Gastrocnemius medialis (tissue), 4 donors: ENCODE measurements at regions not wholly inside any gene's neighbourhood (a gene's known extent, or its start where the extent isn't known, plus 50 kb on each side); places are given as distances from the start of the nearest gene placed in this dataset.

Experiments
- ATAC-seq, 2 donors: fragments of 150-250 bp; one replicate each; pipeline ENCODE4 v1.9.1; 2016
- DNase-seq, 2 donors: peaks; one replicate each; pipeline ENCODE4 v3.0.0-alpha.2; 2019
- H3K27ac ChIP-seq, 4 donors: fragments of 200-600 bp; sonication (generic); 1 replicate in 1 of 4; 2 replicates in 3 of 4; pipeline ENCODE4 v1.5.1; 2016 to 2018; ENCODE audit warnings: mild to moderate bottlenecking in 2 of 4, moderate library complexity in 1 of 4
- H3K27me3 ChIP-seq, 3 donors: fragments of 200-600 bp; sonication (generic) in 2 of 3; 1 replicate in 1 of 3; 2 replicates in 2 of 3; pipeline versions ENCODE4 v1.5.1 to v1.6.0; 2016 to 2019; ENCODE audit warnings: mild to moderate bottlenecking in 1 of 3, moderate library complexity in 1 of 3
- H3K36me3 ChIP-seq, 2 donors: fragments of 200-600 bp; sonication (generic) in 1 of 2; one replicate each; pipeline ENCODE4 v1.5.1; 2017 to 2018
- H3K4me1 ChIP-seq, 2 donors: fragments of 200-600 bp; sonication (generic) in 1 of 2; one replicate each; pipeline ENCODE4 v1.5.1; 2016 to 2017; ENCODE audit warnings: mild to moderate bottlenecking in 2 of 2
- H3K4me3 ChIP-seq, 4 donors: fragments of 200-600 bp; sonication (generic) in 3 of 4; 1 replicate in 1 of 4; 2 replicates in 3 of 4; pipeline ENCODE4 v1.5.1; 2016 to 2019; ENCODE audit warnings: mild to moderate bottlenecking in 2 of 4
- H3K9me3 ChIP-seq, 3 donors: fragments of 200-600 bp; sonication (generic) in 2 of 3; 1 replicate in 1 of 3; 2 replicates in 2 of 3; pipeline ENCODE4 v1.5.1; 2016 to 2019
- CTCF ChIP-seq, 5 experiments: fragments of 450-650 bp in 3 of 5; fragments of 200-600 bp in 2 of 5; sonication (generic) in 2 of 5; IDR thresholded peaks in 4 of 5; conservative IDR thresholded peaks in 1 of 5; 1 replicate in 4 of 5; 2 replicates in 1 of 5; pipeline ENCODE4 v1.5.1; 2016 to 2019; ENCODE audit warnings: antibody characterized with exemption in 5 of 5, mild to moderate bottlenecking in 3 of 5, moderate library complexity in 3 of 5
- POLR2A ChIP-seq, 2 donors: fragments of 450-650 bp; IDR thresholded peaks; one replicate each; pipeline ENCODE4 v1.6.1; 2017; ENCODE audit warnings: antibody characterized with exemption in 2 of 2, mild to moderate bottlenecking in 2 of 2, moderate library complexity in 2 of 2
- in situ Hi-C, 4 donors: fragments of 200-750 bp; cut with MboI; loops; one replicate each; pipeline versions ENCODE4 v1.15.0 to v1.8.0; 2017; ENCODE audit warnings: low sequenced_read_pairs in 4 of 4
- intact Hi-C: fragments of 100-400 bp; cut with DNase I; formaldehyde crosslinking; loops from one replicate; pipeline ENCODE4 v1.15.1; 2023; ENCODE audit warnings: low total_unique reads

- intact Hi-C loops (no loop called here), in situ Hi-C loops (no loop called here)
- H3K4me1 ChIP-seq, result no peaks in the 10 kb centered on the region
- H3K9me3 ChIP-seq, result no peaks in the 10 kb centered on the region
- no peak overlapping the region for H3K27ac ChIP-seq
- TF ChIP-seq POLR2A (IDR thresholded peaks at IDR 0.05) (no peak), CTCF (IDR thresholded peaks at IDR 0.05 in 4 of 5, conservative IDR thresholded peaks at IDR 0.05 in 1 of 5) (no peak)
- DNase-seq, result no peak
- H3K4me3 ChIP-seq, result no peak overlapping the region
- H3K27me3 ChIP-seq, result no peaks in the 10 kb centered on the region
- no peak for ATAC-seq
- H3K36me3 ChIP-seq, result no peaks in the 10 kb centered on the region
These were observed 333.9 kb upstream of the ERCC4 start for GRCh38 chr16:13586051-13586450.

GRCh38 chr16:13587181-13587580, 332.8 kb upstream of the ERCC4 start:
- H3K36me3 ChIP-seq, result no peaks in the 10 kb centered on the region
- no peaks in the 10 kb centered on the region for H3K27me3 ChIP-seq
- no peak overlapping the region for H3K27ac ChIP-seq
- ATAC-seq (no peak), DNase-seq (no peak)
- intact Hi-C loops (no loop called here), in situ Hi-C loops (no loop called here)
- H3K4me1 ChIP-seq, result no peaks in the 10 kb centered on the region
- H3K9me3 ChIP-seq, result no peaks in the 10 kb centered on the region
- no peak for TF ChIP-seq POLR2A (IDR thresholded peaks at IDR 0.05)
- TF ChIP-seq CTCF (IDR thresholded peaks at IDR 0.05 in 4 of 5, conservative IDR thresholded peaks at IDR 0.05 in 1 of 5), result no peak
- H3K4me3 ChIP-seq, result no peak overlapping the region

GRCh38 chr16:13594823-13595222, 325.1 kb upstream of the ERCC4 start:
- intact Hi-C loops (no loop called here), in situ Hi-C loops (no loop called here)
- Histone ChIP-seq H3K36me3 (no peaks in the 10 kb centered on the region), H3K4me3 (no peak overlapping the region), H3K27me3 (no peaks in the 10 kb centered on the region), H3K27ac (no peak overlapping the region), H3K4me1 (no peaks in the 10 kb centered on the region), H3K9me3 (no peaks in the 10 kb centered on the region)
- DNase-seq (no peak), ATAC-seq (no peak)
- no peak for TF ChIP-seq CTCF (IDR thresholded peaks at IDR 0.05 in 4 of 5, conservative IDR thresholded peaks at IDR 0.05 in 1 of 5)
- TF ChIP-seq POLR2A (IDR thresholded peaks at IDR 0.05), result no peak

GRCh38 chr16:13606804-13607203, 313.1 kb upstream of the ERCC4 start:
- no peaks in the 10 kb centered on the region for H3K9me3 ChIP-seq
- ATAC-seq (no peak), DNase-seq (no peak)
- no peak for TF ChIP-seq CTCF (IDR thresholded peaks at IDR 0.05 in 4 of 5, conservative IDR thresholded peaks at IDR 0.05 in 1 of 5)
- TF ChIP-seq POLR2A (IDR thresholded peaks at IDR 0.05), result no peak
- H3K4me1 ChIP-seq, result no peaks in the 10 kb centered on the region
- H3K27me3 ChIP-seq, result no peaks in the 10 kb centered on the region
- in situ Hi-C loops, result no loop called here
- H3K27ac ChIP-seq, result no peak overlapping the region
- no peak overlapping the region for H3K4me3 ChIP-seq
- H3K36me3 ChIP-seq, result no peaks in the 10 kb centered on the region
- intact Hi-C loops, result no loop called here

GRCh38 chr16:13607289-13607688, 312.7 kb upstream of the ERCC4 start:
- H3K27me3 ChIP-seq, result no peaks in the 10 kb centered on the region
- TF ChIP-seq POLR2A (IDR thresholded peaks at IDR 0.05), result no peak
- TF ChIP-seq CTCF (IDR thresholded peaks at IDR 0.05 in 4 of 5, conservative IDR thresholded peaks at IDR 0.05 in 1 of 5), result no peak
- DNase-seq (no peak), ATAC-seq (no peak)
- no peak overlapping the region for H3K27ac ChIP-seq
- H3K4me1 ChIP-seq, result no peaks in the 10 kb centered on the region
- no peaks in the 10 kb centered on the region for H3K36me3 ChIP-seq
- intact Hi-C loops (no loop called here), in situ Hi-C loops (no loop called here)
- H3K4me3 ChIP-seq, result no peak overlapping the region
- no peaks in the 10 kb centered on the region for H3K9me3 ChIP-seq
